Astrocyte of the cerebellum (primary cell): ENCODE measurements at regions not wholly inside any gene's neighbourhood (a gene's known extent, or its start where the extent isn't known, plus 50 kb on each side); places are given as distances from the start of the nearest gene placed in this dataset.

Source experiments
- DNase-seq: peaks from one replicate; pipeline ENCODE4 v3.0.0-alpha.2; 2011; ENCODE audit warnings: low read depth
- H3K4me3 ChIP-seq: 2 replicates; pipeline ENCODE4 v1.5.1; 2011; ENCODE audit warnings: mild to moderate bottlenecking, low read depth, low read length, moderate library complexity
- in situ Hi-C: cut with HindIII; loops from 2 replicates; pipeline ENCODE4 v1.10.0; 2017; ENCODE audit warnings: low sequenced_read_pairs
- TF ChIP-seq, protein P1 (sequence below): IDR thresholded peaks from 2 replicates; pipeline ENCODE4 v1.5.1; 2012; ENCODE audit warnings: low read length, low read depth, moderate library complexity, mild to moderate bottlenecking; ENCODE audit errors: missing control alignments

DNA sequence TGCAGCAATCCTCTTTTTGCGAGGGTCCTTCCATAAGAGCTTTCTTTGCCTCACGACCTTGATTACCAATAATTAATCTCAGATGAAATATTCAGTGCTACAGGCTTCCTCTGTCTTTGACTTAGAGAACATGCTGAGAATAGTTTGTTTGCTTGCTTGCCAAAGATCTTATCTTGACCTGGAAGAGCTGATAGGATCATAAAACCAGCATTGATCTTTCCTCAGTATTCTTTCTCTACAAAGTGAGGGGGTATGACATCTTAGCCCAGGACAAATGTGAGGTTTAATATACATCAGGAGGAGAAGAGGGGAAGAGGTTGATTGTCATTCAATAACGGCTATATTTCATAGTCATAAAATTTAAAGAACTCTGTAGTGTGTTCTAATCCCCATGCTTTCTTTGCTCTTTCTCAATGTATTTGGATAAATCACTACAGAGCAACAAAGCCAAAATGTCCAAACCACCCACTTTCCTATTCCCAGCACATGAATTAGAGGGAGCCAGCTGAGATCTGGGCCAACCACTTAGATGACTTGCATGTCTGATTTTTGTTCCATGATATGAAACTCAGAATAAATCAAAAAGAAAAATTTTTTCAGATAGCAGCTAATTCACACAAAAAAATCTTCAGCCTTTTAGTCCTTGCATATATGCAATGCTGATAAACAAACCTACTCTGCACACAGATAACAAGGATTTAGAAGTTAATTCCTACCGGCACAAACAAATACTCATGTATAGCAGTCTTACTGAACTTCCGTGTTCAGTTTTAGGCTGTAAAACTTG is 50.5 kb upstream of the IPO9 start:
- DNase-seq = no peak
- TF ChIP-seq, protein P1, sequence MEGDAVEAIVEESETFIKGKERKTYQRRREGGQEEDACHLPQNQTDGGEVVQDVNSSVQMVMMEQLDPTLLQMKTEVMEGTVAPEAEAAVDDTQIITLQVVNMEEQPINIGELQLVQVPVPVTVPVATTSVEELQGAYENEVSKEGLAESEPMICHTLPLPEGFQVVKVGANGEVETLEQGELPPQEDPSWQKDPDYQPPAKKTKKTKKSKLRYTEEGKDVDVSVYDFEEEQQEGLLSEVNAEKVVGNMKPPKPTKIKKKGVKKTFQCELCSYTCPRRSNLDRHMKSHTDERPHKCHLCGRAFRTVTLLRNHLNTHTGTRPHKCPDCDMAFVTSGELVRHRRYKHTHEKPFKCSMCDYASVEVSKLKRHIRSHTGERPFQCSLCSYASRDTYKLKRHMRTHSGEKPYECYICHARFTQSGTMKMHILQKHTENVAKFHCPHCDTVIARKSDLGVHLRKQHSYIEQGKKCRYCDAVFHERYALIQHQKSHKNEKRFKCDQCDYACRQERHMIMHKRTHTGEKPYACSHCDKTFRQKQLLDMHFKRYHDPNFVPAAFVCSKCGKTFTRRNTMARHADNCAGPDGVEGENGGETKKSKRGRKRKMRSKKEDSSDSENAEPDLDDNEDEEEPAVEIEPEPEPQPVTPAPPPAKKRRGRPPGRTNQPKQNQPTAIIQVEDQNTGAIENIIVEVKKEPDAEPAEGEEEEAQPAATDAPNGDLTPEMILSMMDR = no peak
- in situ Hi-C loops = no loop called here
- H3K4me3 ChIP-seq = no peak overlapping the region
